SK-N-MC (cell line): ENCODE measurements at regions not wholly inside any gene's neighbourhood (a gene's known extent, or its start where the extent isn't known, plus 50 kb on each side); places are given as distances from the start of the nearest gene placed in this dataset.

ENCODE experiments used
- EZH2 ChIP-seq: fragments of 200-600 bp; sonication (generic); IDR thresholded peaks from one replicate; pipeline ENCODE4 v1.6.1; 2017; ENCODE audit warnings: antibody characterized with exemption
- POLR2AphosphoS5 ChIP-seq: IDR thresholded peaks from 2 replicates; pipeline ENCODE4 v1.6.1; 2012; ENCODE audit warnings: mild to moderate bottlenecking, low read depth, low read length, borderline replicate concordance

- TF ChIP-seq EZH2 (no peak), POLR2AphosphoS5 (no peak)
Observed at GRCh38 chr5:23235246-23235645, 272.2 kb upstream of the PRDM9 start.
